ENCODE measurements at regions not wholly inside any gene's neighbourhood (a gene's known extent, or its start where the extent isn't known, plus 50 kb on each side); places are given as distances from the start of the nearest gene placed in this dataset.

DNA sequence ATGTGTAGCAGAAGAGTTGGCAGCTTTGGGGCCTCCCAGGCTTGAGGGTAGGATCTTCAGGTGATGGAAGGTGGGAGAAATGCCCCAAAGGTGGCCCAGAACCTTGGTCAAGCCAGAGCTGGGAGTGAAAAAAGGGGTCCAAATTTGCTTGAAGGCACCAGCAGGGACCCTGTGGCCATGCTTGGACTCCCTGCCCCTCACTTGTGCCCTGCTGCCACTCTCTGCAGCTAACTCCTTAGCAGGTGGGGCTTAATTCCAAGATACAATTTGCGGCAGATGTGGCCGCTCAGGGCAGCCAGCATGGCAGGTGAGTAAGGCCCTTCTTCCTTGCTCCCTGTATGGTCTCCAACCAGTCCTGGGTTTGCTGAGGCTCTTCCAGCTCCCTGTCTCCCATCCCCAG is 51.3 kb upstream of the ADRA1D start:
- intact Hi-C loops (cut with micrococcal nuclease) = no loop called here
- ChIA-PET POLR2A (no interaction called here), CTCF (interaction anchor here (0.6 kb wide), 1 partner anchor 75 kb away, joined by 6 read pairs; no protein-coding TSS in a partner anchor)
- H3K9me3 Mint-ChIP-seq (ENCODE audit: unreplicated experiment) = no peaks in the 10 kb centered on the region
- no peak overlapping the region for H3K4me3 Mint-ChIP-seq (ENCODE audit: unreplicated experiment)
- no peak overlapping the region for H3K27ac Mint-ChIP-seq (ENCODE audit: low read depth, unreplicated experiment)
- no peaks in the 10 kb centered on the region for H3K4me1 Mint-ChIP-seq (ENCODE audit: insufficient read depth, unreplicated experiment)
- no peak for DNase-seq (ENCODE audit: unreplicated experiment)
- no TSS peak for BruUV-seq (replicated peaks)
- H3K36me3 Mint-ChIP-seq (ENCODE audit: insufficient read depth, unreplicated experiment) = peaks cover 6% of the 10 kb centered on the region
- TF ChIP-seq, protein P1, sequence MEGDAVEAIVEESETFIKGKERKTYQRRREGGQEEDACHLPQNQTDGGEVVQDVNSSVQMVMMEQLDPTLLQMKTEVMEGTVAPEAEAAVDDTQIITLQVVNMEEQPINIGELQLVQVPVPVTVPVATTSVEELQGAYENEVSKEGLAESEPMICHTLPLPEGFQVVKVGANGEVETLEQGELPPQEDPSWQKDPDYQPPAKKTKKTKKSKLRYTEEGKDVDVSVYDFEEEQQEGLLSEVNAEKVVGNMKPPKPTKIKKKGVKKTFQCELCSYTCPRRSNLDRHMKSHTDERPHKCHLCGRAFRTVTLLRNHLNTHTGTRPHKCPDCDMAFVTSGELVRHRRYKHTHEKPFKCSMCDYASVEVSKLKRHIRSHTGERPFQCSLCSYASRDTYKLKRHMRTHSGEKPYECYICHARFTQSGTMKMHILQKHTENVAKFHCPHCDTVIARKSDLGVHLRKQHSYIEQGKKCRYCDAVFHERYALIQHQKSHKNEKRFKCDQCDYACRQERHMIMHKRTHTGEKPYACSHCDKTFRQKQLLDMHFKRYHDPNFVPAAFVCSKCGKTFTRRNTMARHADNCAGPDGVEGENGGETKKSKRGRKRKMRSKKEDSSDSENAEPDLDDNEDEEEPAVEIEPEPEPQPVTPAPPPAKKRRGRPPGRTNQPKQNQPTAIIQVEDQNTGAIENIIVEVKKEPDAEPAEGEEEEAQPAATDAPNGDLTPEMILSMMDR (IDR thresholded peaks at IDR 0.05; ENCODE audit: unreplicated experiment) = no peak
- peaks cover 49% of the 10 kb centered on the region for H3K27me3 Mint-ChIP-seq (ENCODE audit: insufficient read depth, unreplicated experiment)

DNA sequence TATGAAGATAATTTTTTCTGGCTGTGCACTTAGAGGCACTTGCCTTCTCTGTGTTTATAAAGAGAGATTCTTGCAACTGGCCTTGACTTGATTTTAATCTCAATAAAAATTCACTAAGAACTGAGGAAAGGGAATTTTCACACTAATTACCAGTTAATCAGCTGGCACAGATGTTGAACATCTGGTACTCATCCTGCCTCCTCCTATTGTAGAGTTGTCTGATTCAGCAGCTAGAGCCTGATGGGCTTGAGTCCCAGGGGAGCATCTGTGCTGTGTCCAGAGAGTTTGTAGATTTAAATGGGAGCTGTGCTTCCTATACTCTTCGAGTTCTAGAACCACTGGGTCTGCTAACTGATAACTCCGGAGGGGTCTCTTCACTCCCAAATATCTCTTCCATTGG is 50.7 kb upstream of the ADRA1D start:
- POLR2A ChIA-PET = no interaction called here
- no TSS peak for BruUV-seq (replicated peaks)
- CTCF ChIA-PET = interaction anchor here (0.5 to 0.6 kb wide), 2 partner anchors 75 to 292 kb away, joined by 3 to 6 read pairs; no protein-coding TSS in a partner anchor
- H3K36me3 Mint-ChIP-seq (ENCODE audit: insufficient read depth, unreplicated experiment) = peaks cover 6% of the 10 kb centered on the region
- peaks cover 49% of the 10 kb centered on the region for H3K27me3 Mint-ChIP-seq (ENCODE audit: insufficient read depth, unreplicated experiment)
- no peaks in the 10 kb centered on the region for H3K9me3 Mint-ChIP-seq (ENCODE audit: unreplicated experiment)
- no peak overlapping the region for H3K27ac Mint-ChIP-seq (ENCODE audit: low read depth, unreplicated experiment)
- H3K4me3 Mint-ChIP-seq (ENCODE audit: unreplicated experiment) = no peak overlapping the region
- DNase-seq (ENCODE audit: unreplicated experiment) = no peak
- intact Hi-C loops (cut with micrococcal nuclease) = no loop called here
- TF ChIP-seq, protein P1 (IDR thresholded peaks at IDR 0.05; ENCODE audit: unreplicated experiment) = no peak
- H3K4me1 Mint-ChIP-seq (ENCODE audit: insufficient read depth, unreplicated experiment) = no peaks in the 10 kb centered on the region

DNA sequence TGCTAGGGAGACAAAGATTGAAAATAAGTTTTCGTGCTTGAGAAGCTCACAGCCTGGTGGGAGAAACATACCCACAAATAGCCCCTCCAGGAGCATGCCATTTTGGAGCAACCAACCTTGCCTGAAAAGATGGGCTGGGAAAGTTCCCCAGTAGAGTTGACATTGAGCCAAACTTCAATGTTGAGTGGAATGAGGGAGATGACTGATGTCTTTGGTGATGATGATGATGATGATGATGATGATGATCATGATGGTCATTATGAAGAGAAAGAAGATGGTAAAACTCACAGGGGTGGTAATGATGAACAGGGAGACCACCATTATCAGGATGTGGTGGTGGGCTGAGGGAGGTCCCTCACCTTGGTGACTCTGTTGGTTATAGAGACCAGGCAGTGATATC is 50.1 kb upstream of the ADRA1D start:
- intact Hi-C loops (cut with micrococcal nuclease) = no loop called here
- H3K36me3 Mint-ChIP-seq (ENCODE audit: insufficient read depth, unreplicated experiment) = peaks cover 6% of the 10 kb centered on the region
- H3K27ac Mint-ChIP-seq (ENCODE audit: low read depth, unreplicated experiment) = no peak overlapping the region
- H3K4me1 Mint-ChIP-seq (ENCODE audit: insufficient read depth, unreplicated experiment) = no peaks in the 10 kb centered on the region
- H3K4me3 Mint-ChIP-seq (ENCODE audit: unreplicated experiment) = no peak overlapping the region
- ChIA-PET POLR2A (no interaction called here), CTCF (interaction anchor here (0.5 kb wide), 1 partner anchor 292 kb away, joined by 3 read pairs; no protein-coding TSS in a partner anchor)
- peaks cover 49% of the 10 kb centered on the region for H3K27me3 Mint-ChIP-seq (ENCODE audit: insufficient read depth, unreplicated experiment)
- no TSS peak for BruUV-seq (replicated peaks)
- TF ChIP-seq, protein P1 (IDR thresholded peaks at IDR 0.05; ENCODE audit: unreplicated experiment) = no peak
- no peaks in the 10 kb centered on the region for H3K9me3 Mint-ChIP-seq (ENCODE audit: unreplicated experiment)
- no peak for DNase-seq (ENCODE audit: unreplicated experiment)

Data from MCF 10A (cell line).